ENCODE measurements at regions not wholly inside any gene's neighbourhood (a gene's known extent, or its start where the extent isn't known, plus 50 kb on each side); places are given as distances from the start of the nearest gene placed in this dataset.

DNA sequence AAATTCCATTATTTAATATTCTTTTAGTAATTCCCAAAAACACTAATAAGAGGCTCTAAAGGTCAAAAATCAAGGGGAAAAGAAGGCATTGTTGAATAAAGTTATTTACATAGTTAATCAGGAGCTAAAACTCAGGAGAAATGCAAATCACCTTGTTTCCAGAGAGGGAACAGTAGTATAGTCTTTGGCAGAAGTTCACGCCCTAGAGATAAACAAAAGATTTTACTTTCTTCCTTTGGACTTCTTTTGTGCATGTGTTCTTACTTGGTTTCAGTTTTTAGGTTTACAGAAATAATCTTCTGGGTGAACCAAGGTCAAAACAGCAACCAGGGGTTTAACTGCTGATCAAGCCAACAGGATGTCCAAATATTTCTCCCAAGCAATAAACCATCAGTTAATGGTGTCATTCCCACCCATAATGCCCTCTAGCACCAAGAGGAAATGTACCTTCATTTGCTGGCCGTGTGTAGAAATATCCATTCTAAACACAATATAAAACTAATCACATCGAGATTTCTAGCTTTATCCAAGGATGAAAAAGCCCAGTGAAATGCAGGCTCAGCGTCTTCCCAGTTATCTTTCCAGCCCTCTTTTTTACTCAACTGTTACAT is 518.8 kb upstream of the SOX9 start (continued):
- TF ChIP-seq, protein P1, sequence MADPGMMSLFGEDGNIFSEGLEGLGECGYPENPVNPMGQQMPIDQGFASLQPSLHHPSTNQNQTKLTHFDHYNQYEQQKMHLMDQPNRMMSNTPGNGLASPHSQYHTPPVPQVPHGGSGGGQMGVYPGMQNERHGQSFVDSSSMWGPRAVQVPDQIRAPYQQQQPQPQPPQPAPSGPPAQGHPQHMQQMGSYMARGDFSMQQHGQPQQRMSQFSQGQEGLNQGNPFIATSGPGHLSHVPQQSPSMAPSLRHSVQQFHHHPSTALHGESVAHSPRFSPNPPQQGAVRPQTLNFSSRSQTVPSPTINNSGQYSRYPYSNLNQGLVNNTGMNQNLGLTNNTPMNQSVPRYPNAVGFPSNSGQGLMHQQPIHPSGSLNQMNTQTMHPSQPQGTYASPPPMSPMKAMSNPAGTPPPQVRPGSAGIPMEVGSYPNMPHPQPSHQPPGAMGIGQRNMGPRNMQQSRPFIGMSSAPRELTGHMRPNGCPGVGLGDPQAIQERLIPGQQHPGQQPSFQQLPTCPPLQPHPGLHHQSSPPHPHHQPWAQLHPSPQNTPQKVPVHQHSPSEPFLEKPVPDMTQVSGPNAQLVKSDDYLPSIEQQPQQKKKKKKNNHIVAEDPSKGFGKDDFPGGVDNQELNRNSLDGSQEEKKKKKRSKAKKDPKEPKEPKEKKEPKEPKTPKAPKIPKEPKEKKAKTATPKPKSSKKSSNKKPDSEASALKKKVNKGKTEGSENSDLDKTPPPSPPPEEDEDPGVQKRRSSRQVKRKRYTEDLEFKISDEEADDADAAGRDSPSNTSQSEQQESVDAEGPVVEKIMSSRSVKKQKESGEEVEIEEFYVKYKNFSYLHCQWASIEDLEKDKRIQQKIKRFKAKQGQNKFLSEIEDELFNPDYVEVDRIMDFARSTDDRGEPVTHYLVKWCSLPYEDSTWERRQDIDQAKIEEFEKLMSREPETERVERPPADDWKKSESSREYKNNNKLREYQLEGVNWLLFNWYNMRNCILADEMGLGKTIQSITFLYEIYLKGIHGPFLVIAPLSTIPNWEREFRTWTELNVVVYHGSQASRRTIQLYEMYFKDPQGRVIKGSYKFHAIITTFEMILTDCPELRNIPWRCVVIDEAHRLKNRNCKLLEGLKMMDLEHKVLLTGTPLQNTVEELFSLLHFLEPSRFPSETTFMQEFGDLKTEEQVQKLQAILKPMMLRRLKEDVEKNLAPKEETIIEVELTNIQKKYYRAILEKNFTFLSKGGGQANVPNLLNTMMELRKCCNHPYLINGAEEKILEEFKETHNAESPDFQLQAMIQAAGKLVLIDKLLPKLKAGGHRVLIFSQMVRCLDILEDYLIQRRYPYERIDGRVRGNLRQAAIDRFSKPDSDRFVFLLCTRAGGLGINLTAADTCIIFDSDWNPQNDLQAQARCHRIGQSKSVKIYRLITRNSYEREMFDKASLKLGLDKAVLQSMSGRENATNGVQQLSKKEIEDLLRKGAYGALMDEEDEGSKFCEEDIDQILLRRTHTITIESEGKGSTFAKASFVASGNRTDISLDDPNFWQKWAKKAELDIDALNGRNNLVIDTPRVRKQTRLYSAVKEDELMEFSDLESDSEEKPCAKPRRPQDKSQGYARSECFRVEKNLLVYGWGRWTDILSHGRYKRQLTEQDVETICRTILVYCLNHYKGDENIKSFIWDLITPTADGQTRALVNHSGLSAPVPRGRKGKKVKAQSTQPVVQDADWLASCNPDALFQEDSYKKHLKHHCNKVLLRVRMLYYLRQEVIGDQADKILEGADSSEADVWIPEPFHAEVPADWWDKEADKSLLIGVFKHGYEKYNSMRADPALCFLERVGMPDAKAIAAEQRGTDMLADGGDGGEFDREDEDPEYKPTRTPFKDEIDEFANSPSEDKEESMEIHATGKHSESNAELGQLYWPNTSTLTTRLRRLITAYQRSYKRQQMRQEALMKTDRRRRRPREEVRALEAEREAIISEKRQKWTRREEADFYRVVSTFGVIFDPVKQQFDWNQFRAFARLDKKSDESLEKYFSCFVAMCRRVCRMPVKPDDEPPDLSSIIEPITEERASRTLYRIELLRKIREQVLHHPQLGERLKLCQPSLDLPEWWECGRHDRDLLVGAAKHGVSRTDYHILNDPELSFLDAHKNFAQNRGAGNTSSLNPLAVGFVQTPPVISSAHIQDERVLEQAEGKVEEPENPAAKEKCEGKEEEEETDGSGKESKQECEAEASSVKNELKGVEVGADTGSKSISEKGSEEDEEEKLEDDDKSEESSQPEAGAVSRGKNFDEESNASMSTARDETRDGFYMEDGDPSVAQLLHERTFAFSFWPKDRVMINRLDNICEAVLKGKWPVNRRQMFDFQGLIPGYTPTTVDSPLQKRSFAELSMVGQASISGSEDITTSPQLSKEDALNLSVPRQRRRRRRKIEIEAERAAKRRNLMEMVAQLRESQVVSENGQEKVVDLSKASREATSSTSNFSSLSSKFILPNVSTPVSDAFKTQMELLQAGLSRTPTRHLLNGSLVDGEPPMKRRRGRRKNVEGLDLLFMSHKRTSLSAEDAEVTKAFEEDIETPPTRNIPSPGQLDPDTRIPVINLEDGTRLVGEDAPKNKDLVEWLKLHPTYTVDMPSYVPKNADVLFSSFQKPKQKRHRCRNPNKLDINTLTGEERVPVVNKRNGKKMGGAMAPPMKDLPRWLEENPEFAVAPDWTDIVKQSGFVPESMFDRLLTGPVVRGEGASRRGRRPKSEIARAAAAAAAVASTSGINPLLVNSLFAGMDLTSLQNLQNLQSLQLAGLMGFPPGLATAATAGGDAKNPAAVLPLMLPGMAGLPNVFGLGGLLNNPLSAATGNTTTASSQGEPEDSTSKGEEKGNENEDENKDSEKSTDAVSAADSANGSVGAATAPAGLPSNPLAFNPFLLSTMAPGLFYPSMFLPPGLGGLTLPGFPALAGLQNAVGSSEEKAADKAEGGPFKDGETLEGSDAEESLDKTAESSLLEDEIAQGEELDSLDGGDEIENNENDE (IDR thresholded peaks at IDR 0.05; ENCODE audit: insufficient replicate concordance, low read length) = no peak
- TF ChIP-seq HDAC2 (IDR thresholded peaks at IDR 0.05; ENCODE audit: borderline replicate concordance in 1 of 2, low read depth in 2 of 2, low read length in 2 of 2) (no peak), MAX (IDR thresholded peaks at IDR 0.05) (no peak), CTBP2 (IDR thresholded peaks at IDR 0.05; ENCODE audit: borderline replicate concordance, insufficient read depth, insufficient read length, low read length) (no peak), GTF2F1 (IDR thresholded peaks at IDR 0.05; ENCODE audit: borderline replicate concordance, low read depth, low read length) (no peak), KDM1A (IDR thresholded peaks at IDR 0.05; ENCODE audit: borderline replicate concordance, low read length) (no peak), SAP30 (IDR thresholded peaks at IDR 0.05; ENCODE audit: insufficient read depth, insufficient replicate concordance, low read length) (no peak), TCF12 (IDR thresholded peaks at IDR 0.05; ENCODE audit: low read depth, low read length) (no peak), SP4 (IDR thresholded peaks at IDR 0.05; ENCODE audit: low read length) (no peak)
